ENCODE measurements at regions not wholly inside any gene's neighbourhood (a gene's known extent, or its start where the extent isn't known, plus 50 kb on each side); places are given as distances from the start of the nearest gene placed in this dataset.

- H3K27me3 ChIP-seq (ENCODE audit: control insufficient read depth, insufficient read depth, low read length, poor library complexity, severe bottlenecking), result no peaks in the 10 kb centered on the region
- Mint-ChIP-seq H3K4me1 (no peaks in the 10 kb centered on the region), H3K36me3 (ENCODE audit: low read depth) (no peaks in the 10 kb centered on the region), H3K27ac (no peak overlapping the region), H3K4me3 (no peak overlapping the region), H3K27me3 (ENCODE audit: insufficient read depth) (no peaks in the 10 kb centered on the region), H3K9me3 (peaks cover 10% of the 10 kb centered on the region)
- no peak overlapping the region for H3K27ac ChIP-seq (ENCODE audit: low read depth, low read length)
- no peak overlapping the region for H3K4me3 ChIP-seq (ENCODE audit: low read length)
- DNase-seq, result no peak
- H3K9me3 ChIP-seq (ENCODE audit: control insufficient read depth, low read length), result no peaks in the 10 kb centered on the region
- H3K9ac ChIP-seq (ENCODE audit: extremely low read depth, low read length, poor library complexity, severe bottlenecking), result no peak overlapping the region
- WGBS, 2 experiments (ENCODE audit: insufficient coverage in 1 of 2, insufficient read length in 1 of 2), result 88 to 100% methylated on average over 1 of the region's 1 CpG
- TF ChIP-seq CTCF (conservative IDR thresholded peaks at IDR 0.05), result no peak
- no peaks in the 10 kb centered on the region for H3K36me3 ChIP-seq (ENCODE audit: control insufficient read depth, insufficient read depth, low read length)
- H3K4me1 ChIP-seq (ENCODE audit: control insufficient read depth, insufficient read depth, low read length), result no peaks in the 10 kb centered on the region
These were observed 112.0 kb downstream of the BARHL2 start for GRCh38 chr1:90605070-90605469.

GRCh38 chr1:90593312-90593711 lies 123.8 kb downstream of the BARHL2 start:
- Mint-ChIP-seq H3K36me3 (ENCODE audit: low read depth) (no peaks in the 10 kb centered on the region), H3K4me3 (no peak overlapping the region), H3K4me1 (peaks cover 5% of the 10 kb centered on the region), H3K27ac (no peak overlapping the region), H3K27me3 (ENCODE audit: insufficient read depth) (peaks cover 6% of the 10 kb centered on the region), H3K9me3 (peaks cover 22% of the 10 kb centered on the region)
- H3K4me3 ChIP-seq (ENCODE audit: low read length), result no peak overlapping the region
- H3K36me3 ChIP-seq (ENCODE audit: control insufficient read depth, insufficient read depth, low read length), result no peaks in the 10 kb centered on the region
- peaks cover 19% of the 10 kb centered on the region for H3K9me3 ChIP-seq (ENCODE audit: control insufficient read depth, low read length)
- H3K27ac ChIP-seq (ENCODE audit: low read depth, low read length), result no peak overlapping the region
- H3K27me3 ChIP-seq (ENCODE audit: control insufficient read depth, insufficient read depth, low read length, poor library complexity, severe bottlenecking), result no peaks in the 10 kb centered on the region
- no peak for DNase-seq
- no peaks in the 10 kb centered on the region for H3K4me1 ChIP-seq (ENCODE audit: control insufficient read depth, insufficient read depth, low read length)
- TF ChIP-seq CTCF (conservative IDR thresholded peaks at IDR 0.05), result no peak
- no peak overlapping the region for H3K9ac ChIP-seq (ENCODE audit: extremely low read depth, low read length, poor library complexity, severe bottlenecking)

- no peaks in the 10 kb centered on the region for H3K4me1 ChIP-seq (ENCODE audit: control insufficient read depth, insufficient read depth, low read length)
- H3K36me3 ChIP-seq (ENCODE audit: control insufficient read depth, insufficient read depth, low read length), result no peaks in the 10 kb centered on the region
- no peaks in the 10 kb centered on the region for H3K36me3 Mint-ChIP-seq (ENCODE audit: low read depth)
- H3K27me3 Mint-ChIP-seq (ENCODE audit: insufficient read depth), result peaks cover 5% of the 10 kb centered on the region
- TF ChIP-seq CTCF (conservative IDR thresholded peaks at IDR 0.05), result peak; percentile 66
- H3K4me3 ChIP-seq (ENCODE audit: low read length), result no peak overlapping the region
- H3K27ac ChIP-seq (ENCODE audit: low read depth, low read length), result no peak overlapping the region
- 86 to 89% methylated on average over 3 to 10 of the region's 10 CpGs for WGBS, 2 experiments (ENCODE audit: insufficient coverage in 1 of 2, insufficient read length in 1 of 2)
- H3K27me3 ChIP-seq (ENCODE audit: control insufficient read depth, insufficient read depth, low read length, poor library complexity, severe bottlenecking), result no peaks in the 10 kb centered on the region
- no peak overlapping the region for H3K9ac ChIP-seq (ENCODE audit: extremely low read depth, low read length, poor library complexity, severe bottlenecking)
- H3K4me1 Mint-ChIP-seq, result peaks cover 5% of the 10 kb centered on the region
- peaks cover 15% of the 10 kb centered on the region for H3K9me3 Mint-ChIP-seq
- peaks cover 12% of the 10 kb centered on the region for H3K9me3 ChIP-seq (ENCODE audit: control insufficient read depth, low read length)
- no peak overlapping the region for H3K27ac Mint-ChIP-seq
- peak; percentile 83 for DNase-seq
- H3K4me3 Mint-ChIP-seq, result no peak overlapping the region
These were observed 125.1 kb downstream of the BARHL2 start for GRCh38 chr1:90591970-90592356.

All from endodermal cell (in vitro differentiated cells).